HG03565 (cell line): ENCODE measurements at regions not wholly inside any gene's neighbourhood (a gene's known extent, or its start where the extent isn't known, plus 50 kb on each side); places are given as distances from the start of the nearest gene placed in this dataset.

Experiments
- ATAC-seq: cut with Tn5 transposase; IDR thresholded peaks from one replicate; pipeline ENCODE4 v1.9.1; 2021; ENCODE audit warnings: mild to moderate bottlenecking, moderate library complexity; ENCODE audit not compliant: unreplicated experiment

DNA sequence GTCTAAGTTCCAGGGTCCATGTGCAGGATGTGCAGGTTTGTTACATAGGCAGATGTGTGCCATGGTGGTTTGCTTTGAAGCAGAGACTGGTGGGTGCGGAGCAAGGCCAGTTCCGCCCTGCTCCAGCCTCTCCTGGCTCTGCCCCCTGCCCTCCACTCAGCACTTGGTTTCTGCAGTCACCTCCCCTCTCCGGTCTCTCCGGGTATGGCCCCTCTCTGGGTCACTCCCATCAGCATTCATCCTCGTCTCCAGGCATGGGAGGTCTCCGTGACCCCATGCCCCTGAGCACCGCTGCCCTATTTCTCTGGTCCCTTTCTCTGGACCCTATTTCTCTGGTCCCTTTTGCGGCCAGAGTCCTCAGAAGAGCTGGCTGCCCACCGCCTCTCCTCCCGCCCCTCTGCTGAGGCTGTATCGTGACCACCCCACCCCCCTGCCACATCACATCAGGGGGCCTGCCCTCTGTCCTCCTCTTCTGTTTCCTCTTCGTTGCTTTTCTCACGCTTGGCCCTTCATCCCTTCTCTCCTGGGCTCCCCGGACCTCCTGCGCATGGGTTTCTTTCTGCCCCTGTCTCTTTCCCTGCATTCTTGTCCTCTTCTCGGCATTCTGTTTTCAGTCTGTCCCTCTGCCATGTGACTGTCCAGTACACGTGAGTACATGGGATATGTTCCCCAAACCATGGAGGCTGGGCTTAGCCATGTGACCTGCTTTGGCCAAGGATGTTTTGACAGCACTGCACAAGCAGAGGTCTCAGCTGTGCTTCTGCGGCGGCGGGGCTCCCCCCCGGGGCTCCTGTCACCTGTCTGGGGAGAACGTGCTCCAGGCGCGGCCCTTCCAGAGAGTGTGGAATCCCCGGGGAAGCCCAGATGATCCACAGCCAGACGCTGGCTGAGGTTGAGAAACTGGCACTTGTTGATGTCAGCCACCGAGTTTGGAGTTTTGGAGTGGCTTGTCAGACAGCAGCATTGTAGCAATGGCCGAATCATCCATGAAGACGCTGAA is 54.4 kb upstream of the C1orf174 start:
- ATAC-seq, result no peak

DNA sequence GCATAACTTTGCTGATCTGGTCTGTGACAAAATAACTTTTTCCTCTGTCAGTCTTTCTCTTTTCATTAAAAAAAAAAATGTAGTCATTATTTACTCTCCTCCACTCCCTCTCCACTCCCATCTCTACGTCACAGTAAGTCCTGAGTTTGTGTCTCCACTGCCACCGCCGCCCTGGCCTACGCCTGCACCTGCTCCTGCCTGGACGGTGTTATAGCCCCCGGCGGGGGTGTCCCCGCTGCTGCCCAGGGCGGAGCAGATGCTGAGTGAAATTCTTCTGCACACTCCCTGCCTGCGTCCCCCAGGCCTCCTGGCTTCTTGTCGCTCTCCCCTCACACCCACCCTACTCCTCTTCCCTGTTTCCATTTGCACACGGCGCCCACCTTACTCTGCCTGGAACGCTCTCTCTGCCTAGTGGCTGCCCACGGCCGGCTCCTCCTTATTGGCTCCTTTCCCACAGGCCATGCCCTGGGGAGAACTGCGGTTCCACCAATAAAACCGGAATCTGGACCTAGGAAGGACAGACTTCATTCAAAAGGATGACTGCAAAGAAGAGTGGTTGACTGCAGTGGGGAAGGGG is 55.2 kb upstream of the C1orf174 start:
- no peak for ATAC-seq

DNA sequence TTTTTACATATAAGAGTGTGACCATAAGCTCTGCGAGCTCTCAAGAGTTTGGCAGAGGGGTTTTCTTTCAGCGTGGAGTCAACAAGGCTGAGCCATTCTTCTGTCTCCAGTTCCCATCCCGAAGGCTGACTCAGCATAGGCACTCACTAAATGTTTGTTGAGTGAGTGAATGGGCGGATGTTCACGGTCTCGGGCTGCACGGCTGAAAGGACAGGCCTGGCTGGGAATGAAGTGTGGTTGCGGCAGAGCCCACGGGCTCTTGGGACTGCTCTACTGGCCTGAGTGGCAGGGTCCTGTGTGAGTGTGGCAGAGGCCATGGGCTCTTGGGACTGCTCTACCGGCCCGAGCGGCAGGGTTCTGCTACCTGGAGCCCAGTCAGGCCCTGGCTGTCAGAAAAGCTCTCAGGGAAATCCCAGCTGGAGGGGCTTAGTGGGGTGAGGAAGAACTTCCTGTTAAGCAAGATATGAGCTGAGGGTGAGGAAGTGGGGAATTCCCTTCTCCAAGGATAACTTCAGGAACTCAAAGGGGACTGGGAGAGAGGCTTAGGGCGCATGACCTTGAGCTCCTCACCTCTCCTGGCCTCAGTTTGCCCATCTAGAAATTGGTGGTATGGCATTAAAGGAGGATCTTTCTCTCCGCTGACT is 56.6 kb upstream of the C1orf174 start:
- no peak for ATAC-seq

DNA sequence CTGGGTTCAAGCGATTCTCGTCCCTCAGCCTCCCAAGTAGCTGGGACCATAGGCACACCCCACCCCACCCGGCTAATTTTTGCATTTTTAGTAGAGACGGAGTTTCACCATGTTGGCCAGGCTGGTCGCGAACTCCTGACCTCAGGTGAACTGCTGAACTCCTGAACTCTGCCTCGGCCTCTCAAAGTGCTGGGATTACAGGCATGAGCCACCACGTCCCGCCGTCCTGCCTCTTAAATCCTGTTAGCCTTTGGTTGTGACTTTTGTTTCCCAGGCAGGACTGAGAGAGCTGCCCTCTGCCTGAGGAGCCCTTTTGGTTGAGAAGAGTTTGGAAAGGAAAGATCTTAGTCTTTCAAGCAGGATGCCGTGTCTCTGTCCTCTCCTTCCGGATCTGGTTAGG is 59.3 kb upstream of the C1orf174 start:
- no peak for ATAC-seq

DNA sequence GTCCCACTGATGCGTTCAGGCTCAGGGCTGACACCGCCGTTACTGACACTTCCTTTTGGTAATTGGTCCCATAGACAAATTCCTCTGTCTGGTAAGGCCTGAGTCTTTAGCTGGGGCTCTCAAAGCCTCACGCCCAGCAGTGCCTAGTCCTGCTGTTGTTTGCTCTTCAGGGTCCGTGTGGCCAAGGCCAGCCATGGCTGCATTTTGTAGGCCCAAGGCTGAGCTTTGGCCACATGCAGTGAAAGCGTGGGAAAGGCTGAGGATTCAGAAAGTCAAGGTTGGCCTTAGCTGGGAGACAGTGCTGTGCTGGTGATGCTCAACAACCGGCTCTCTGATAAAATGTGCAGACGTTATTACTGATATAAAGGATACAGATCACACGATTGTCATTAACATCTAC is 63.5 kb upstream of the C1orf174 start:
- no peak for ATAC-seq

DNA sequence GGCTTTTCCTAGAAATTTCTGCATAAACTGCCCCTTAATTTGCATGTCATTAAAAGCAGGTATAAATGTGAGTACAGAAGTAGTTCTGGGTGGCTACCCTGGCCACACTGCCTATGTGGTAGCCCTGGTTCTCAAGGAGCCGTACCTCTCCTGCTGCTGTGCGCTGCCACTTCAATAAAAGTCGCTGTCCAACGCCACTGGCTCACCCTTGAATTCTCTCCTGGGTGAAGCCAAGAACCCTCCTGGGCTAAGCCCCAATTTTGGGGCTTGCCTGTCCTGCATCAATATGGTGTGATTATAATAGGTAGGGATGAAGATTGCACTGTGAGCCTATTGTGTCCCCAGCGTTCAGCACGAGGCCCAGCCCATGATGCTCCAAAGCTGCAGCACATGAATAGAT is 65.6 kb upstream of the C1orf174 start:
- ATAC-seq, result no peak

DNA sequence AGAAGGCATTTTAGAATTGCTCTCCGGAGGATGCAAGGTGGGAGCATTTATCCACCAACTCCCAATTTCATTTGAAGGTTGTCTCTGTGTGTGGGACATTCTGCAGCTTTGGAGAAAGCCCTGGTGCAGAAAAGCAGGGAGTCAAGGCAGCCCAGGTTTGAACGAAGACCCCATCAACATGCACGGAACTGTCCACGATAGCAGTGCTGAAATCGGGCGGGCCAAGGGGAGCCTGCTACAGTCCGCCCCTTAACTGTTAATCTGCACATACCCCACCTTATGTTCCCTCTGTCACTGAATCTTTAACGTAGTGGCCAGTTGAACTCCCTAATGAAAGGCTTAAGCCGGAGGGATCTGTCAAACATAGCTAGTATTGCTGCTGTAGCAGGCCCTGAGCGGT is 68.8 kb upstream of the C1orf174 start:
- ATAC-seq, result no peak

DNA sequence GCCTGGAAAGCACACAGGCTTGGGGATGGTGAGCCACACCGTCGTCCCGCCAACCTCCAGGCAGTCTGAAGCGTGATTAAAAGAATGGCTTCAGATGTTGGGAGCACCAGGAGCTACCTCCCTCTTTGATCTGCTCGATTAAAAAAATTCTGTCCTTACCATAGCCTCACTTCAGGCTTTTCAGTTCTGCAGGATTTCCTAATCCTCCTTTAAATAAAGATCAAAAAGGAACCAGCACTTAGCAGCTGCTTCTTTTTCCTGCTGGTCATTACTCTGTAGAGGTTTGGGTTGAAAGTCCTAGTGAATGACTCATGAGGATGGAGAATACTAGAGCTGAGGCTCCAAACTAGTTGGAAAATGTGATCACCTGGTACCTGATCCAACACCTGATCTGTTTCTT is 71.9 kb upstream of the C1orf174 start:
- ATAC-seq, result no peak

DNA sequence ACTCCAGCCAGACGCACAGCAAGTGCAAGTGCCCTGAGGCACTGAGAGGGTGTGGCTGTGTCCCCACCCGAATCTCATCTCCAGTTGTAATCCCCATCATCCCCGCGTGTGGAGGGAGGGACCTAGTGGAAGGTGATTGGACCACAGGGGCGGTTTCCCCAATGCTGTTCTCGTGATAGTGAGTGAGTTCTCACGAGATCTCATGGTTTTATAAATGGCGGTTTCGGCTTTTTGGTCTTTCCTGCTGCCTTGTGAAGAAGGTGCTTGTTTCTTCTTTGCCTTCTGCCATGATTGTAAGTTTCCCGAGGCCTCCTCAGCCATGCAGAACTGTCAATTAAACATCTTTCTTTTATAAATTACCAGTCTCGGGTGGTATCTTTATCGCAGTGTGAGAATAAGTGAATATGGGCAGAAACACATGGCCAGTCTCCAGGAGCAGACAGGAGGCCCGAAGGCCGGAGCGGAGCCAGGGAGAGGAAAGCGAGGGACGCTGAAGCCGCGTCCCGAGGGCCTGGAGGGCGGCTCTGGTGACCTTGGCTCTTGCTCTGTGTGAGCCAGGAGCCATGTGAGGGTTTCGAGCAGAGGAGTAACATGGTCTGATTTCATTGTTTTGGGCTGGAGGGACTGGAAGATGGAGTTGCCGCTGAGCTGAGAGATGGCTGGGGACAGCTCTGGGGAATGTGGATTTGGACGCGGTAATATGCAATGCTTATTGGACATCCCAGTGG is 76.0 kb upstream of the C1orf174 start:
- no peak for ATAC-seq

DNA sequence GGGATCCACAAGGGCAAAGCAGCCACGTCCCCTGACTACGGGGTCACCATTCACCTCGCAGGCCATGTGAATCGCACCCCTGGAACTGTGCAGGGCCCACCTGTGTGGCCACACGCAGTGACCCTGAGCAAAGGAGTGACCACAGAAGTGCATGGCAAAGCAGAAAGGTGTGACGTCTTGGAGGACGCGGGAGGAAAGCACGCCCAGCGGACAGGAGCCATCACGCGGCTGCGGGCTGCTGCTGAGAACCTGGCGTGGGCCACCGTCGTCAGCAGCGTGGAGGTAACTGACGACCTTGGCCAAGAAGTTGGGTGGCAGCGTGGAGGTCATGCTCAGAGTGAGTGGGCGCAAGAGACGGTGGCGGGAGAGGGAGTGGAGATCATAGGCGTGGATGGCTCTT is 76.7 kb upstream of the C1orf174 start:
- no peak for ATAC-seq

DNA sequence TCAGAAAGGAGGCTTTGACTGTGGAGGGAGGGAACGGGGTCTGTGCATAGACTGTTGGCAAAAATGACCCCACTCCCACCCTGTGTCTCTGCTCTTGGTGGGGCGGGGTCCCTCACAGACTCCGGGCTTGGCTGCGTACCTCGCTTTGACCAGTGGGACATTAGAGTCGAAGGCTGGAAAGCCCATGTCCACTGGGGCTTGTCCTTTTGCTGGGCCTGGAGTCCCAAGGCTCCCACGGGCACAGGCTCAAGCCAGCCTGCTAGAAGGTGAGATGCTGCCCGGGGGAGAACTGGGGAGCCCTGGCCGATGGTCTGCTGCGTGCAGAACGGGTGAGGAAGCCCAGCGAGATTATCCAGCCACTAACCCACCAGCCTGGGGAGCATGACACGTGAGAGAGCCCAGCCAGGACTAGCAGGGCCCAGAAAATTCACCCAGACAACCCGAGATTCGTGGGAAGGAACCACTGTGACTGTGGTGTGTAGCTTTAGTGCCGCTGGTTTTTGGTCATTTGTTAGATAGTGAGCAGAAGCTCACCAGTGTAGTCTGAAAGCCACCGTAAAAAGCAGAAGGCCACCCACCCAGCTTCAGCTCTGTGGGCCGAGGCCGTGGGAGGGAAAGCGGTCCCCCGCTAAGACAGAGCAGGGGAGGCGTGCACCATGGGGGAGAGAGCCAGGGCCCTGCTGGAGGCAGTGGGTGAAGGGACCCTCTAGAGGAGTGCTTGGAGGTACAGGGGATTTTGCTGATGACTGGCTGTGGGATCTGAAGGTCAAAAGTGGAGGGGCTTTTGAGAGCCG is 78.3 kb upstream of the C1orf174 start:
- no peak for ATAC-seq

DNA sequence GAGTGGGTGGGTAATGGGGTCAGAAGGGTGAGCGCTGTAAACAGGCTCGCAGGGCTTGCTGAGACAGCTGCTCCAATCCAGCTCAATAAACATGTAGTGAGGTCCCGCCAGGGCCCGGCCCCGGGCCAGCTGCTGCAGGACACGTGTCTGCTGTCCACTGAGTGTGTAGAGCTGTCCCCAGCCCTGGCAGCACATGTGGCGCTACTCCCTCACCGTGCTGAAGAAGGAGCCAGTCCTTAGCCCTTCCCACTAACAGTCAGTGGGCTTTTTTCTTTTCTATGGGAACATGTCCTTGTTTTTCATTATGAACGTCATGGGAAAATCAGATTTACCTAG is 78.9 kb upstream of the C1orf174 start:
- no peak for ATAC-seq

DNA sequence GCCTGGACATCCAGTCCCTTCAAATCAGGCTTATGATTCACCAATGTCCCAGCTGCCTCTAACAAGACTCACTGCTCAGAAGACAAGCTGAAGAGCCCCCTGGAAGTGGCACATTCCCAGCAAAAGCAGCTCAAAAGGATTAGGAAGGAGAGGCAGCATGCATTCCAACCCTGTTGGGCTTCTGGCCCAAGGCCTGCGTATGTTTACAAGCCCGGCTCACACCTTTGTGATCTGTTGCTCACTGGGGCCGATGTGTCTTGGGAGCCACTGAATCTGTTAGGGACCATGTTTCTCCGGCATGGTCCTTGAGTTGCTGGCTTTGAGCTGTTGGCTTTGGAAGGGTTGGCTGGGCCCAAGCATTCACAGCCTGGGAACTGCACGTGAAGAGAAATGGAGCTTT is 81.2 kb upstream of the C1orf174 start:
- ATAC-seq, result no peak

DNA sequence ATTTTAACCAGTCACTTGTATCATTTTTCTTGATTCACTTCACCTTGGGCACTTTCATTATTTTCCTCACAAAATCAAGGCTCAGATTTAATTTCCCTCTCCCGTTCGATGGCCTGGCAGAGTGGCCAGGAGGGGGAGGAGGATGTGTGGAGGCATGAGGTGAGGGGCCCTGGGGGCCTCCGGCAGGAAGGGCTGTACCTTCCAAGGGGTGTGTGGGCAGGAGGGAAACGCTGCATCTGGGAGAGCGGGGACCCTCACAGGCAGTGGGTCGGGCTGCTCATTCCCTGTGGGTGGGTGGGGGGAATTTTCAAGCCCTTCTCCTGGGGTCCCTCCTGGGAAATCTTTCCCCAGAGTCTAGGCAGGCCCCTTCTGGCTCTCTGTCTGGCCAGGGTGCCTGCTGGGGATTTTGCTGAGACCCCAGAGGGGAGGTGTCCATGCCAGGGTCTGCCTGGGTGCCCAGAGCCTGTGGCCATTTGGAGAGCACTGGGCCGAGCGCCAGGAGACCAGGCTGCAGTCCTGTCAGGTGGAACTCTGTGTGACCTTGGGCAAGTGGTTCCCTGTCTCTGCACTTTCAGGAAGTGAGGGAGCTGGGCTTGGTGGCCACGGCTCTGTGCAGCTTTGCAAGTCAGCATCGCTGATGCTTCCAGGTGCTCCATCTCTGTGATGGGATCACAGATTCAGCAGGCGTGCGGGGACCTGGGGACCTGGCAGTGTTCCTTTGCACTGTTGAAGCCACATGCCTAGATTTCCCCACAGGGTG is 81.9 kb upstream of the C1orf174 start:
- ATAC-seq, result no peak

DNA sequence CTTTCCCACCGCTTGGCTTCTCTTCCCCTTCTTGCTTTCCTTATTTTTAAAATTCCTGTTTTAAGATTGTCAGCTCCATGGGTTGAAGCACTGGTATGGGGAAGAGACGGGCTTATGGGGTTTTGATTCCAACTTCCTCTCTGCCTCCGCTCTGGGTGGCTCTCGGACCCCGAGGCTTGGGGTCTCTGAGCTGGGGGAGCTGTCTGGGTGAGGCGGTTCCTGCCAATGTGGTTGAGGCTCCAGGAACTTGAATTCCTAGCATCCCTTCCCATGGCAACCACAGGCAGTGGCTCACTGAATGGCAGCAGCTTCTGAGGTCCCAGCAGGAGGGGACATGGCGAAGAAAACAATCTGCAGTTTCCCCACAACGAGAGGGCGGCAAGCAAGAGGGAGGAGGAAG is 83.1 kb upstream of the C1orf174 start:
- ATAC-seq, result no peak

DNA sequence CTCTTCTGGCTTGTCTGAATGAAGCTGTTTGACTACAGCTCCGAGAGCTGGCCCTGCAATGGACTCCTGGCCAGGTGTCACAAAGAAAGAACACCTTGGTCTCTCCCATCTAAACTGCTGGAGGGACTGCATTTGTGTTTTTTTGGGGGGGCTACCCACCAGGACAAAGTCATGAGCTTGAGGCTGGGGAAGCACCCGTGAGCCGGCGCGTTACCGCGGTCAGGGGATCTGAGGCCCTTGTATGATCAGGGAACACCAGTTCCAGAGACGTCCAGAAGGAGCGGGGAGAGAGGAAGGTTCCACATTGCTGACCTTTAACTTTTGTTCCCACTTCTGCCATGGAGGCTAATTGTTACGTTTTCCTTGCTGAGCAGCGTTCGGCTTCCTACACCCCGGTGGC is 84.5 kb upstream of the C1orf174 start:
- no peak for ATAC-seq

DNA sequence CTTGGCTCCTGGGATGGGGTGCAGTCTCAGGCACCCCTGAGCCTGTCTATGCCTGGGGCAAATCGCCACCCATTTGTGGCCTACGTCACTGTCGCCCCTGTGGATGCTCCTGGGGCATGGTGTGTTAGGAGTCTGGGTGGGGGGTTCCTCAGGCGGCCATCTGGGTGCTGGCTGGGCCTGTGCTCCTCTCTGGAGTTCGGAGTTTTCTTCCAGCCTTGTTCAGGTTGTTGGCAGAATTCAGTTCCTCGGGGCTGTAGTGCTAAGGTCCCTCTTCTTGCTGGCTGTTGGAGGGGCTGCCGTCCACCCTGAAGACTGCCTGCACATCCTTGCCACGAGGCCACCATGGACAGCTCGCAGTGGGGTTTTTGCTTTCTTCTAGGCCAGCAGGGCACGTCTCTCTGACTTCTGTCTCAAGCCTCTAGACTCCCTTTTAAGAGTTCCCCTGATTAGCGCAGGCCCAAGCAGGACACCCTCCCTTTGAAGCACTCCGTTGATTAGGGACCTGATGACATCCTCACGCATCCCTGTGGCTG is 86.7 kb upstream of the C1orf174 start:
- no peak for ATAC-seq

DNA sequence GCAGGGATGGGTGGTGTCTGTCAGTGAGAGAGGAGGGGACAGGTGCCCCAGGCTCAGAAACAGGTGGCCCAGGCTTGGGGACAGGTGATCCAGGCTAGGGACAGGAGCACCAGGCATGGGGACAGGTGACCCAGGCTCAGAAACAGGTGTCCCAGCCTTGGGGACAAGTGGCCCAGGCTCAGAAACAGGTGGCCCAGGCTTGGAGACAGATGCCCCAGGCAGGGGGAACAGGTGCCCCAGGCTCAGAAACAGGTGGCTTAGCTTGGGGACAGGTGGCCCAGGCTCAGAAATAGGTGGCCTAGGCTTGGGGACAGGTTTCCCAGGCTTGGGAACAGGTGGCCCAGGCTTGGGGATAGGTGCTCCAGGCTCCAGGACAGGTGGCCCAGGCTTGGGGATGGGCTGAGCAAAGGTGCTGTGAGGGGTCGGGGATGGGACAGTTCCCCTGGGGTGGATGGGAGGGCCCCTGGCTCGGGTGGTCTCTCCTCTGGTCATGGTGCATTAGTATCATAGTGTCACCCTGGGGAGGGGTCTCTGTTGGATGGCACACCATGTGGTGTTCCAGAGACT is 87.7 kb upstream of the C1orf174 start:
- no peak for ATAC-seq

DNA sequence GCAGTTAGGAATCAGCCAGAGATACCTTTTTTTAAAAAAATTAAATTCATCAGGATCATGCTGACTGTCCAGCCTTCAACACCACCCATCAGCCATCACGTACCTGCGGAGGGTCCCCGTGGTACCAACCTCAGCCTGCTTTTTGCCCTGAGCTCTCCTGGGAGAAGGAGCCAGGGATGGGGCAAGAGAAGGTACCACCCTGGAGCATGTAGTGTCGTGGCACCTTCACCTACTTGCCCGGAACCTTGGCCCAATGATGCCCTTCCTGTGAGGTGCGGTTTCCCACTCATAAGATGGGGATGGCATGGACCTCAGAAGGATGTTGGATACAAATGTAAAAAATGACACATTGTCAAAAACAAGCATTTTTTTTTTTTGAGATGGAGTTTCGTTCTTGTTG is 88.4 kb upstream of the C1orf174 start:
- no peak for ATAC-seq
